ENCODE measurements at regions not wholly inside any gene's neighbourhood (a gene's known extent, or its start where the extent isn't known, plus 50 kb on each side); places are given as distances from the start of the nearest gene placed in this dataset.

- Histone ChIP-seq H3K79me2 (ENCODE audit: low read length) (no peaks in the 10 kb centered on the region), H3K9me3 (replicated peaks; ENCODE audit: insufficient read depth, low read length) (no peaks in the 10 kb centered on the region), H3K36me3 (replicated peaks; ENCODE audit: insufficient read depth, low read length) (no peaks in the 10 kb centered on the region), H3K4me2 (ENCODE audit: low read depth, low read length) (peak overlapping the region; percentile 9; the same call in 1 of the 2 replicates), H4K20me1 (ENCODE audit: insufficient read depth, low read length) (no peaks in the 10 kb centered on the region), H3K4me3 (ENCODE audit: low read length) (no peak overlapping the region), H2AFZ (ENCODE audit: low read length) (no peak overlapping the region), H3F3A (ENCODE audit: insufficient read depth, low read length) (0 out of 2 replicates have a peak, but pooled peaks cover 9% of the 10 kb centered on the region), H3K4me1 (ENCODE audit: low read length) (peaks cover 16% of the 10 kb centered on the region), H3K27me3 (replicated peaks; ENCODE audit: insufficient read depth, low read length) (no peaks in the 10 kb centered on the region), H3K9me2 (replicated peaks; ENCODE audit: insufficient read depth, low read length) (no peaks in the 10 kb centered on the region), H3K27ac (ENCODE audit: low read length) (no peak overlapping the region; the same call in 1 of the 2 replicates), H3K9ac (ENCODE audit: low read length) (no peak overlapping the region)
- no peak for TF ChIP-seq CTCF (IDR thresholded peaks at IDR 0.05; ENCODE audit: low read length)
- no peak for TF ChIP-seq EZH2phosphoT487 (IDR thresholded peaks at IDR 0.05; ENCODE audit: low read length)
- TF ChIP-seq EZH2 (optimal IDR thresholded peaks at IDR 0.05; ENCODE audit: low read depth, low read length) = no peak
- no peak for DNase-seq
Measured at GRCh38 chr15:48002767-48003166, 118.0 kb upstream of the SLC24A5 start.

- Histone ChIP-seq H3K36me3 (replicated peaks; ENCODE audit: insufficient read depth, low read length) (no peaks in the 10 kb centered on the region), H3K27me3 (replicated peaks; ENCODE audit: insufficient read depth, low read length) (no peaks in the 10 kb centered on the region), H3K9me3 (replicated peaks; ENCODE audit: insufficient read depth, low read length) (no peaks in the 10 kb centered on the region), H3K4me2 (ENCODE audit: low read depth, low read length) (no peak overlapping the region), H4K20me1 (ENCODE audit: insufficient read depth, low read length) (no peaks in the 10 kb centered on the region), H3F3A (ENCODE audit: insufficient read depth, low read length) (0 out of 2 replicates have a peak, but pooled peaks cover 9% of the 10 kb centered on the region), H3K4me3 (ENCODE audit: low read length) (no peak overlapping the region), H3K9me2 (replicated peaks; ENCODE audit: insufficient read depth, low read length) (no peaks in the 10 kb centered on the region), H3K4me1 (ENCODE audit: low read length) (peaks cover 16% of the 10 kb centered on the region), H3K27ac (ENCODE audit: low read length) (no peak overlapping the region), H2AFZ (ENCODE audit: low read length) (no peak overlapping the region), H3K79me2 (ENCODE audit: low read length) (no peaks in the 10 kb centered on the region), H3K9ac (ENCODE audit: low read length) (no peak overlapping the region)
- no peak for TF ChIP-seq EZH2phosphoT487 (IDR thresholded peaks at IDR 0.05; ENCODE audit: low read length)
- TF ChIP-seq EZH2 (optimal IDR thresholded peaks at IDR 0.05; ENCODE audit: low read depth, low read length) = no peak
- DNase-seq = no peak
Measured at GRCh38 chr15:48003441-48003840, 117.3 kb upstream of the SLC24A5 start.

- no peak overlapping the region for H3K4me2 ChIP-seq (ENCODE audit: low read depth, low read length)
- H3K36me3 ChIP-seq (replicated peaks; ENCODE audit: insufficient read depth, low read length) = no peaks in the 10 kb centered on the region
- peaks cover 16% of the 10 kb centered on the region for H3K4me1 ChIP-seq (ENCODE audit: low read length)
- H3K27me3 ChIP-seq (replicated peaks; ENCODE audit: insufficient read depth, low read length) = no peaks in the 10 kb centered on the region
- no peak overlapping the region for H2AFZ ChIP-seq (ENCODE audit: low read length)
- no peaks in the 10 kb centered on the region for H3K9me2 ChIP-seq (replicated peaks; ENCODE audit: insufficient read depth, low read length)
- no peaks in the 10 kb centered on the region for H3K9me3 ChIP-seq (replicated peaks; ENCODE audit: insufficient read depth, low read length)
- TF ChIP-seq EZH2 (optimal IDR thresholded peaks at IDR 0.05; ENCODE audit: low read depth, low read length) = no peak
- TF ChIP-seq CTCF (IDR thresholded peaks at IDR 0.05; ENCODE audit: low read length) = no peak
- no peak for TF ChIP-seq EZH2phosphoT487 (IDR thresholded peaks at IDR 0.05; ENCODE audit: low read length)
- H4K20me1 ChIP-seq (ENCODE audit: insufficient read depth, low read length) = no peaks in the 10 kb centered on the region
- H3K27ac ChIP-seq (ENCODE audit: low read length) = no peak overlapping the region
- H3K9ac ChIP-seq (ENCODE audit: low read length) = no peak overlapping the region
- no peak overlapping the region for H3K4me3 ChIP-seq (ENCODE audit: low read length)
- no peaks in the 10 kb centered on the region for H3K79me2 ChIP-seq (ENCODE audit: low read length)
- no peak for DNase-seq
- 0 out of 2 replicates have a peak, but pooled peaks cover 9% of the 10 kb centered on the region for H3F3A ChIP-seq (ENCODE audit: insufficient read depth, low read length)
Measured at GRCh38 chr15:48005077-48005476, 115.7 kb upstream of the SLC24A5 start.

GRCh38 chr15:48006031-48006511, 114.7 kb upstream of the SLC24A5 start:
- DNase-seq = no peak
- no peak overlapping the region for H3K4me2 ChIP-seq (ENCODE audit: low read depth, low read length)

More at GRCh38 chr15:48006031-48006511, 114.7 kb upstream of the SLC24A5 start:
- Histone ChIP-seq H3K79me2 (ENCODE audit: low read length) (no peaks in the 10 kb centered on the region), H2AFZ (ENCODE audit: low read length) (no peak overlapping the region), H3K9ac (ENCODE audit: low read length) (no peak overlapping the region), H3F3A (ENCODE audit: insufficient read depth, low read length) (0 out of 2 replicates have a peak, but pooled peaks cover 9% of the 10 kb centered on the region), H3K4me1 (ENCODE audit: low read length) (peaks cover 15% of the 10 kb centered on the region), H3K27me3 (replicated peaks; ENCODE audit: insufficient read depth, low read length) (no peaks in the 10 kb centered on the region), H3K9me3 (replicated peaks; ENCODE audit: insufficient read depth, low read length) (no peaks in the 10 kb centered on the region), H3K4me3 (ENCODE audit: low read length) (no peak overlapping the region), H3K27ac (ENCODE audit: low read length) (no peak overlapping the region), H4K20me1 (ENCODE audit: insufficient read depth, low read length) (no peaks in the 10 kb centered on the region), H3K9me2 (replicated peaks; ENCODE audit: insufficient read depth, low read length) (no peaks in the 10 kb centered on the region), H3K36me3 (replicated peaks; ENCODE audit: insufficient read depth, low read length) (no peaks in the 10 kb centered on the region)
- TF ChIP-seq CTCF (IDR thresholded peaks at IDR 0.05; ENCODE audit: low read length) (no peak), EZH2 (optimal IDR thresholded peaks at IDR 0.05; ENCODE audit: low read depth, low read length) (no peak), EZH2phosphoT487 (IDR thresholded peaks at IDR 0.05; ENCODE audit: low read length) (no peak)
